Stomach (tissue), 4 donors: ENCODE measurements at regions not wholly inside any gene's neighbourhood (a gene's known extent, or its start where the extent isn't known, plus 50 kb on each side); places are given as distances from the start of the nearest gene placed in this dataset.

ENCODE experiments used
- CTCF ChIP-seq, 7 experiments: fragments of 450-650 bp in 4 of 7; fragments of 200-600 bp in 3 of 7; sonication (generic) in 3 of 7; IDR thresholded peaks; one replicate each; pipeline ENCODE4 v1.5.1; 2016 to 2019; ENCODE audit warnings: antibody characterized with exemption in 7 of 7, control low read depth in 2 of 7, mild to moderate bottlenecking in 1 of 7
- EP300 ChIP-seq: sonication (generic); formaldehyde crosslinking; IDR thresholded peaks from one replicate; pipeline ENCODE4 v1.6.1; 2017; ENCODE audit warnings: antibody characterized with exemption
- POLR2A ChIP-seq, 4 donors: fragments of 450-650 bp; IDR thresholded peaks; one replicate each; pipeline ENCODE4 v1.6.1; 2016; ENCODE audit warnings: antibody characterized with exemption in 4 of 4, control low read depth in 2 of 4, mild to moderate bottlenecking in 1 of 4, moderate library complexity in 1 of 4

- TF ChIP-seq EP300: no peak
- TF ChIP-seq POLR2A (IDR thresholded peaks at IDR 0.05): no peak
- TF ChIP-seq CTCF (IDR thresholded peaks at IDR 0.05): no peak
Measured at GRCh38 chr5:125321654-125322053, 575.2 kb upstream of the ZNF608 start.
